Mammary epithelial cell (primary cell): ENCODE measurements at regions not wholly inside any gene's neighbourhood (a gene's known extent, or its start where the extent isn't known, plus 50 kb on each side); places are given as distances from the start of the nearest gene placed in this dataset.

Experiments
- CTCF ChIP-seq, 2 donors: IDR thresholded peaks in 1 of 2; conservative IDR thresholded peaks in 1 of 2; 2 replicates each; pipeline ENCODE4 v1.5.1; 2011 to 2012; ENCODE audit warnings: inconsistent platforms in 2 of 2, low read length in 2 of 2, mild to moderate bottlenecking in 2 of 2, control low read depth in 1 of 2, low read depth in 1 of 2; ENCODE audit not compliant: insufficient read depth in 1 of 2; ENCODE audit errors: extremely low read depth in 1 of 2
- EZH2 ChIP-seq: IDR thresholded peaks from 2 replicates; pipeline ENCODE4 v1.6.1; 2012; ENCODE audit warnings: low read length, inconsistent platforms, borderline replicate concordance

- TF ChIP-seq EZH2 (no peak), CTCF (conservative IDR thresholded peaks at IDR 0.05 in 1 of 2, IDR thresholded peaks at IDR 0.05 in 1 of 2; ENCODE audit: extremely low read depth in 1 of 2, insufficient read depth in 1 of 2, low read depth in 1 of 2, low read length in 2 of 2) (no peak)
Observed at GRCh38 chr4:14912426-14912825, 89.9 kb upstream of the CPEB2 start.
